Uterus (tissue), 2 donors: ENCODE measurements at regions not wholly inside any gene's neighbourhood (a gene's known extent, or its start where the extent isn't known, plus 50 kb on each side); places are given as distances from the start of the nearest gene placed in this dataset.

Source experiments
- CTCF ChIP-seq, 4 experiments: fragments of 200-600 bp in 2 of 4; fragments of 450-650 bp in 2 of 4; sonication (generic) in 2 of 4; IDR thresholded peaks; one replicate each; pipeline ENCODE4 v1.5.1; 2016 to 2019; ENCODE audit warnings: antibody characterized with exemption in 4 of 4, mild to moderate bottlenecking in 2 of 4, moderate library complexity in 1 of 4
- POLR2A ChIP-seq, 2 donors: fragments of 450-650 bp; IDR thresholded peaks; one replicate each; pipeline ENCODE4 v1.6.1; 2016; ENCODE audit warnings: antibody characterized with exemption in 2 of 2, mild to moderate bottlenecking in 1 of 2, moderate library complexity in 1 of 2

DNA sequence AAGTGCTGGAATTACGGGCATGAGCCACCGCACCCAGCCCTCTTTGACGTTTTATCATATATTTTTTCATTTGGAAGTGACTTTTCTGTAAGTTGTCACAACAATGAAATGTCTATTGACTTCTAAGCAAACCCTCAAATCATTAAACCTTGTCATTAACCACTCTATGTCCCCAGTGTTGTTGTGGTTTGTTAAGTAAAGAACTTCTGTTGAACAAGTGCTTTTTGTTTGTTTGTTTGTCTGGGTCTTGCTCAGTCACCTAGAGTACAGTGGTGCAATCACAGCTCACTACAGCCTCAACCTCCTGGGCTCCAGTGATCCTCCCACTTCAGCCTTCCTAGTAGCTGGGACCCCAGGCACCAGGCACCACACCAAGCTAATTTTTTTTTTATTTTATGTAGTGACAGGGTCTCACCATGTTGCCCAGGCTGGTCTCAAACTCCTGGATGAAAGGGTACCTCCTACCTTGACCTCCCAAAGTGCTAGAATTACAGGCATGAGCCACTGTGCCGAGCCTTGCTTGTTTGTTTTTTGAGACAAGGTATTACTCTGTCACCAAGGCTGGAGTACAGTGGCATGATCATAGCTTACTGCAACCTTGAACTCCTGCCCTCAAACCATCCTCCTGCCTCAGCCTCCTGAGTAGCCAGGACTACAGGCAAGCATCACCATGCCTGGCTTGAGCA, 57.6 kb upstream of the LOC128125822 start:
- TF ChIP-seq CTCF (IDR thresholded peaks at IDR 0.05) = no peak
- no peak for TF ChIP-seq POLR2A (IDR thresholded peaks at IDR 0.05)
